SK-N-MC (cell line): ENCODE measurements at regions not wholly inside any gene's neighbourhood (a gene's known extent, or its start where the extent isn't known, plus 50 kb on each side); places are given as distances from the start of the nearest gene placed in this dataset.

Source experiments
- EZH2 ChIP-seq: fragments of 200-600 bp; sonication (generic); IDR thresholded peaks from one replicate; pipeline ENCODE4 v1.6.1; 2017; ENCODE audit warnings: antibody characterized with exemption
- POLR2AphosphoS5 ChIP-seq: IDR thresholded peaks from 2 replicates; pipeline ENCODE4 v1.6.1; 2012; ENCODE audit warnings: mild to moderate bottlenecking, low read depth, low read length, borderline replicate concordance

GRCh38 chr14:71549421-71550050 lies 382.7 kb upstream of the RGS6 start:
- TF ChIP-seq POLR2AphosphoS5 (no peak), EZH2 (no peak)
